ENCODE measurements at regions not wholly inside any gene's neighbourhood (a gene's known extent, or its start where the extent isn't known, plus 50 kb on each side); places are given as distances from the start of the nearest gene placed in this dataset.

- Histone ChIP-seq H3K36me3 (ENCODE audit: control insufficient read depth, insufficient read depth, low read length, severe bottlenecking) (no peaks in the 10 kb centered on the region), H3K9ac (ENCODE audit: low read length) (no peak overlapping the region), H3K9me3 (ENCODE audit: control insufficient read depth, low read length) (peaks cover 20% of the 10 kb centered on the region), H3K27me3 (replicated peaks; ENCODE audit: control insufficient read depth, insufficient read depth, low read length) (peaks cover 9% of the 10 kb centered on the region), H3K4me3 (ENCODE audit: low read length) (no peak overlapping the region), H3K4me1 (ENCODE audit: control insufficient read depth, insufficient read depth, low read length) (no peaks in the 10 kb centered on the region)
- no peak for DNase-seq (ENCODE audit: low read depth)
Observed at GRCh38 chr15:67908756-67909155, 68.9 kb upstream of the RNU6-1 start.

- Histone ChIP-seq H3K4me1 (ENCODE audit: control insufficient read depth, insufficient read depth, low read length) (peaks cover 24% of the 10 kb centered on the region), H3K9ac (ENCODE audit: low read length) (no peak overlapping the region)
Observed at GRCh38 chr15:67911727-67912126, 71.9 kb upstream of the RNU6-1 start.

GRCh38 chr15:67914028-67914427, 74.2 kb upstream of the RNU6-1 start:
- no peaks in the 10 kb centered on the region for H3K36me3 ChIP-seq (ENCODE audit: control insufficient read depth, insufficient read depth, low read length, severe bottlenecking)
- H3K4me3 ChIP-seq (ENCODE audit: low read length): no peak overlapping the region
- H3K27me3 ChIP-seq (replicated peaks; ENCODE audit: control insufficient read depth, insufficient read depth, low read length): no peaks in the 10 kb centered on the region
- H3K4me1 ChIP-seq (ENCODE audit: control insufficient read depth, insufficient read depth, low read length): peaks cover 34% of the 10 kb centered on the region
- H3K9me3 ChIP-seq (ENCODE audit: control insufficient read depth, low read length): peaks cover 12% of the 10 kb centered on the region
- DNase-seq (ENCODE audit: low read depth): no peak
- no peak overlapping the region for H3K9ac ChIP-seq (ENCODE audit: low read length)

More at GRCh38 chr15:67911727-67912126, 71.9 kb upstream of the RNU6-1 start:
- Histone ChIP-seq H3K9me3 (ENCODE audit: control insufficient read depth, low read length) (peaks cover 9% of the 10 kb centered on the region), H3K4me3 (ENCODE audit: low read length) (no peak overlapping the region), H3K27me3 (replicated peaks; ENCODE audit: control insufficient read depth, insufficient read depth, low read length) (peaks cover 9% of the 10 kb centered on the region), H3K36me3 (ENCODE audit: control insufficient read depth, insufficient read depth, low read length, severe bottlenecking) (no peaks in the 10 kb centered on the region)
- DNase-seq (ENCODE audit: low read depth): no peak

GRCh38 chr15:67914537-67915460, 75.0 kb upstream of the RNU6-1 start:
- Histone ChIP-seq H3K4me3 (ENCODE audit: low read length) (no peak overlapping the region), H3K9ac (ENCODE audit: low read length) (peak overlapping the region; percentile 25), H3K27me3 (replicated peaks; ENCODE audit: control insufficient read depth, insufficient read depth, low read length) (no peaks in the 10 kb centered on the region), H3K36me3 (ENCODE audit: control insufficient read depth, insufficient read depth, low read length, severe bottlenecking) (no peaks in the 10 kb centered on the region), H3K9me3 (ENCODE audit: control insufficient read depth, low read length) (peaks cover 8% of the 10 kb centered on the region), H3K4me1 (ENCODE audit: control insufficient read depth, insufficient read depth, low read length) (peaks cover 34% of the 10 kb centered on the region)
- DNase-seq (ENCODE audit: low read depth): peak; percentile 45

GRCh38 chr15:67915461-67916374, 75.9 kb upstream of the RNU6-1 start:
- Histone ChIP-seq H3K36me3 (ENCODE audit: control insufficient read depth, insufficient read depth, low read length, severe bottlenecking) (no peaks in the 10 kb centered on the region), H3K9ac (ENCODE audit: low read length) (peak overlapping the region; percentile 25), H3K9me3 (ENCODE audit: control insufficient read depth, low read length) (peaks cover 3% of the 10 kb centered on the region), H3K4me1 (ENCODE audit: control insufficient read depth, insufficient read depth, low read length) (peaks cover 34% of the 10 kb centered on the region), H3K27me3 (replicated peaks; ENCODE audit: control insufficient read depth, insufficient read depth, low read length) (no peaks in the 10 kb centered on the region), H3K4me3 (ENCODE audit: low read length) (no peak overlapping the region)
- DNase-seq (ENCODE audit: low read depth): peak; percentile 62

- no peak overlapping the region for H3K9ac ChIP-seq (ENCODE audit: low read length)
- no peak overlapping the region for H3K4me3 ChIP-seq (ENCODE audit: low read length)
- H3K36me3 ChIP-seq (ENCODE audit: control insufficient read depth, insufficient read depth, low read length, severe bottlenecking): no peaks in the 10 kb centered on the region
- H3K9me3 ChIP-seq (ENCODE audit: control insufficient read depth, low read length): peaks cover 3% of the 10 kb centered on the region
- H3K27me3 ChIP-seq (replicated peaks; ENCODE audit: control insufficient read depth, insufficient read depth, low read length): no peaks in the 10 kb centered on the region
- DNase-seq (ENCODE audit: low read depth): no peak
- H3K4me1 ChIP-seq (ENCODE audit: control insufficient read depth, insufficient read depth, low read length): peaks cover 34% of the 10 kb centered on the region
Observed at GRCh38 chr15:67916565-67916964, 76.7 kb upstream of the RNU6-1 start.

- peak overlapping the region; percentile 27 for H3K9ac ChIP-seq (ENCODE audit: low read length)
- peaks cover 3% of the 10 kb centered on the region for H3K9me3 ChIP-seq (ENCODE audit: control insufficient read depth, low read length)
- no peaks in the 10 kb centered on the region for H3K36me3 ChIP-seq (ENCODE audit: control insufficient read depth, insufficient read depth, low read length, severe bottlenecking)
- DNase-seq (ENCODE audit: low read depth): peak; percentile 60
- H3K4me3 ChIP-seq (ENCODE audit: low read length): no peak overlapping the region
- H3K4me1 ChIP-seq (ENCODE audit: control insufficient read depth, insufficient read depth, low read length): peaks cover 34% of the 10 kb centered on the region
- H3K27me3 ChIP-seq (replicated peaks; ENCODE audit: control insufficient read depth, insufficient read depth, low read length): no peaks in the 10 kb centered on the region
Observed at GRCh38 chr15:67917037-67917436, 77.2 kb upstream of the RNU6-1 start.

GRCh38 chr15:67917636-67918035, 77.8 kb upstream of the RNU6-1 start:
- Histone ChIP-seq H3K4me3 (ENCODE audit: low read length) (no peak overlapping the region), H3K9me3 (ENCODE audit: control insufficient read depth, low read length) (peaks cover 3% of the 10 kb centered on the region), H3K36me3 (ENCODE audit: control insufficient read depth, insufficient read depth, low read length, severe bottlenecking) (no peaks in the 10 kb centered on the region), H3K9ac (ENCODE audit: low read length) (peak overlapping the region; percentile 27), H3K27me3 (replicated peaks; ENCODE audit: control insufficient read depth, insufficient read depth, low read length) (no peaks in the 10 kb centered on the region), H3K4me1 (ENCODE audit: control insufficient read depth, insufficient read depth, low read length) (peaks cover 34% of the 10 kb centered on the region)
- peak; percentile 50 for DNase-seq (ENCODE audit: low read depth)

GRCh38 chr15:67918205-67918861, 78.5 kb upstream of the RNU6-1 start:
- Histone ChIP-seq H3K9ac (ENCODE audit: low read length) (no peak overlapping the region), H3K4me3 (ENCODE audit: low read length) (no peak overlapping the region), H3K36me3 (ENCODE audit: control insufficient read depth, insufficient read depth, low read length, severe bottlenecking) (no peaks in the 10 kb centered on the region), H3K9me3 (ENCODE audit: control insufficient read depth, low read length) (peaks cover 3% of the 10 kb centered on the region), H3K4me1 (ENCODE audit: control insufficient read depth, insufficient read depth, low read length) (peaks cover 38% of the 10 kb centered on the region), H3K27me3 (replicated peaks; ENCODE audit: control insufficient read depth, insufficient read depth, low read length) (no peaks in the 10 kb centered on the region)
- DNase-seq (ENCODE audit: low read depth): no peak

- H3K9me3 ChIP-seq (ENCODE audit: control insufficient read depth, low read length): peaks cover 3% of the 10 kb centered on the region
- H3K9ac ChIP-seq (ENCODE audit: low read length): no peak overlapping the region
- DNase-seq (ENCODE audit: low read depth): no peak
- H3K36me3 ChIP-seq (ENCODE audit: control insufficient read depth, insufficient read depth, low read length, severe bottlenecking): no peaks in the 10 kb centered on the region
- H3K4me1 ChIP-seq (ENCODE audit: control insufficient read depth, insufficient read depth, low read length): peaks cover 41% of the 10 kb centered on the region
- H3K27me3 ChIP-seq (replicated peaks; ENCODE audit: control insufficient read depth, insufficient read depth, low read length): no peaks in the 10 kb centered on the region
- no peak overlapping the region for H3K4me3 ChIP-seq (ENCODE audit: low read length)
Observed at GRCh38 chr15:67920524-67921240, 80.8 kb upstream of the RNU6-1 start.
